Ovary (tissue), 3 donors: ENCODE measurements at regions not wholly inside any gene's neighbourhood (a gene's known extent, or its start where the extent isn't known, plus 50 kb on each side); places are given as distances from the start of the nearest gene placed in this dataset.

ENCODE experiments used
- CTCF ChIP-seq, 3 donors: fragments of 450-650 bp in 2 of 3; fragments of 200-600 bp in 1 of 3; IDR thresholded peaks; one replicate each; pipeline versions ENCODE4 v1.5.1 to v1.8.0; 2016 to 2022; ENCODE audit warnings: antibody characterized with exemption in 3 of 3, mild to moderate bottlenecking in 1 of 3
- EP300 ChIP-seq: sonication (generic); formaldehyde crosslinking; IDR thresholded peaks from one replicate; pipeline ENCODE4 v1.6.1; 2017; ENCODE audit warnings: antibody characterized with exemption
- POLR2A ChIP-seq: fragments of 450-650 bp; IDR thresholded peaks from one replicate; pipeline ENCODE4 v1.6.1; 2017; ENCODE audit warnings: antibody characterized with exemption, mild to moderate bottlenecking, moderate library complexity
- donor health status: DM: no; HTN: no; CAD: no.

GRCh38 chr4:135839712-135840111 lies 1638.1 kb upstream of the PABPC4L start:
- no peak for TF ChIP-seq CTCF (IDR thresholded peaks at IDR 0.05)
- no peak for TF ChIP-seq POLR2A
- no peak for TF ChIP-seq EP300
